GM23338 (cell line): ENCODE measurements at regions not wholly inside any gene's neighbourhood (a gene's known extent, or its start where the extent isn't known, plus 50 kb on each side); places are given as distances from the start of the nearest gene placed in this dataset.

Experiments used
- ATAC-seq: fragments of 200-7000 bp; cut with Tn5 transposase; 3 replicates; pipeline ENCODE4 v1.9.1; 2020
- DNase-seq: peaks from one replicate; pipeline ENCODE4 v3.0.0-alpha.2; 2015; ENCODE audit warnings: low spot score
- H2AFZ ChIP-seq: fragments of 200-600 bp; sonication (generic); 2 replicates; pipeline ENCODE4 v1.8.0; 2016; ENCODE audit warnings: antibody characterized with exemption, mild to moderate bottlenecking, moderate library complexity
- H3F3A ChIP-seq: fragments of 200-600 bp; sonication (generic); replicated peaks from 2 replicates; pipeline ENCODE4 v1.8.0; 2017; ENCODE audit warnings: antibody characterized with exemption, mixed run types, low read depth
- H3K27ac ChIP-seq: fragments of 200-600 bp; sonication (generic); 2 replicates; pipeline ENCODE4 v1.6.1; 2016; ENCODE audit warnings: low read depth
- H3K27me3 ChIP-seq: fragments of 200-600 bp; sonication (generic); 2 replicates; pipeline ENCODE4 v1.8.0; 2016; ENCODE audit warnings: mild to moderate bottlenecking, mixed run types, moderate library complexity; ENCODE audit not compliant: insufficient read depth
- H3K36me3 ChIP-seq: fragments of 200-600 bp; sonication (generic); 2 replicates; pipeline ENCODE4 v1.8.0; 2016; ENCODE audit warnings: mild to moderate bottlenecking; ENCODE audit not compliant: insufficient read depth
- H3K4me1 ChIP-seq: fragments of 200-600 bp; sonication (generic); 2 replicates; pipeline ENCODE4 v1.8.0; 2016; ENCODE audit warnings: mild to moderate bottlenecking, moderate library complexity; ENCODE audit not compliant: insufficient read depth
- H3K4me2 ChIP-seq: fragments of 200-600 bp; sonication (generic); 2 replicates; pipeline ENCODE4 v1.7.1; 2017; ENCODE audit warnings: mixed run types
- H3K4me3 ChIP-seq: fragments of 200-600 bp; sonication (generic); 2 replicates; pipeline ENCODE4 v1.6.1; 2016; ENCODE audit warnings: mixed run types
- H3K79me2 ChIP-seq: fragments of 200-600 bp; sonication (generic); replicated peaks from 2 replicates; pipeline ENCODE4 v1.8.0; 2017; ENCODE audit warnings: mild to moderate bottlenecking; ENCODE audit not compliant: insufficient read depth
- H3K9me2 ChIP-seq: fragments of 200-600 bp; sonication (generic); 2 replicates; pipeline ENCODE4 v1.8.0; 2017; ENCODE audit not compliant: insufficient read depth
- H4K20me1 ChIP-seq: fragments of 200-600 bp; sonication (generic); replicated peaks from 2 replicates; pipeline ENCODE4 v1.8.0; 2017; ENCODE audit warnings: mild to moderate bottlenecking; ENCODE audit not compliant: insufficient read depth
- H3K27ac Mint-ChIP-seq: 2 replicates; pipeline ENCODE4 v1.8.0; 2020; ENCODE audit warnings: inconsistent platforms, mild to moderate bottlenecking, moderate library complexity, mixed read lengths
- H3K27me3 Mint-ChIP-seq: 3 replicates; pipeline ENCODE4 v1.8.0; 2022; ENCODE audit warnings: low read depth, mild to moderate bottlenecking, moderate library complexity, mixed read lengths, inconsistent platforms; ENCODE audit not compliant: insufficient read depth, poor library complexity
- H3K36me3 Mint-ChIP-seq: 3 replicates; pipeline ENCODE4 v1.8.0; 2021; ENCODE audit warnings: low read depth, mild to moderate bottlenecking, inconsistent platforms, moderate library complexity, mixed read lengths
- H3K4me1 Mint-ChIP-seq: 3 replicates; pipeline ENCODE4 v1.8.0; 2020; ENCODE audit warnings: mild to moderate bottlenecking, inconsistent platforms, mixed read lengths
- H3K4me3 Mint-ChIP-seq: 3 replicates; pipeline ENCODE4 v1.8.0; 2021; ENCODE audit warnings: moderate library complexity, mild to moderate bottlenecking, inconsistent platforms, mixed read lengths
- H3K9me3 Mint-ChIP-seq: 3 replicates; pipeline ENCODE4 v1.8.0; 2020; ENCODE audit warnings: moderate library complexity, mild to moderate bottlenecking, inconsistent platforms, mixed read lengths
- CREB1 ChIP-seq: fragments of 250-450 bp; sonication (Bioruptor Pico); IDR thresholded peaks from 2 replicates; pipeline ENCODE4 v1.5.0; 2020; ENCODE audit warnings: low read depth, mild to moderate bottlenecking, moderate library complexity
- CTCF ChIP-seq, 2 experiments: fragments of 200-600 bp in 1 of 2; sonication (generic) in 1 of 2; conservative IDR thresholded peaks; 2 replicates each; pipeline versions ENCODE4 v1.5.1 to v1.6.1; 2016 to 2017; ENCODE audit warnings: antibody characterized with exemption in 2 of 2, low read depth in 2 of 2, mild to moderate bottlenecking in 2 of 2, moderate library complexity in 1 of 2
- ETS1 ChIP-seq: IDR thresholded peaks from 2 replicates; pipeline ENCODE4 v1.6.1; 2016; ENCODE audit warnings: antibody characterized with exemption
- EZH2 ChIP-seq: fragments of 200-600 bp; sonication (generic); IDR thresholded peaks from one replicate; pipeline ENCODE4 v1.8.0; 2017; ENCODE audit warnings: antibody characterized with exemption, mild to moderate bottlenecking, low read depth; ENCODE audit not compliant: unreplicated experiment
- EZH2phosphoT487 ChIP-seq: fragments of 200-600 bp; sonication (generic); IDR thresholded peaks from one replicate; pipeline ENCODE4 v1.8.1; 2018; ENCODE audit warnings: antibody characterized with exemption; ENCODE audit not compliant: unreplicated experiment
- JUNB ChIP-seq: IDR thresholded peaks from one replicate; pipeline ENCODE4 v1.6.1; 2016; ENCODE audit warnings: antibody characterized with exemption; ENCODE audit not compliant: unreplicated experiment
- NANOG ChIP-seq: IDR thresholded peaks from 2 replicates; pipeline ENCODE4 v1.6.1; 2016; ENCODE audit warnings: antibody characterized with exemption, borderline replicate concordance
- POLR2AphosphoS5 ChIP-seq: IDR thresholded peaks from 2 replicates; pipeline ENCODE4 v1.6.1; 2016; ENCODE audit warnings: antibody characterized with exemption, low read depth
- REST ChIP-seq: IDR thresholded peaks from one replicate; pipeline ENCODE4 v1.6.1; 2018; ENCODE audit warnings: antibody characterized with exemption; ENCODE audit not compliant: unreplicated experiment
- STAT1 ChIP-seq: IDR thresholded peaks from one replicate; pipeline ENCODE4 v1.6.1; 2016; ENCODE audit warnings: antibody characterized with exemption; ENCODE audit not compliant: unreplicated experiment
- ZNF114 ChIP-seq: fragments of 250-450 bp; sonication (Bioruptor Pico); IDR thresholded peaks from 2 replicates; pipeline ENCODE4 v1.5.0; 2020; ENCODE audit warnings: mild to moderate bottlenecking, moderate library complexity
- ZNF331 ChIP-seq: fragments of 250-450 bp; sonication (Bioruptor Pico); IDR thresholded peaks from 2 replicates; pipeline ENCODE4 v1.5.0; 2020; ENCODE audit warnings: low read depth, mild to moderate bottlenecking, moderate library complexity
- ZNF462 ChIP-seq: fragments of 250-450 bp; sonication (Bioruptor Pico); IDR thresholded peaks from 2 replicates; pipeline ENCODE4 v1.5.0; 2020; ENCODE audit warnings: mild to moderate bottlenecking, moderate library complexity

- no peaks in the 10 kb centered on the region; the same call in 2 of the 3 replicates for H3K9me3 Mint-ChIP-seq
- no peak overlapping the region for H3K4me3 Mint-ChIP-seq
- TF ChIP-seq CREB1 (CRISPR knock-in tag) (no peak), EZH2phosphoT487 (no peak), NANOG (no peak), POLR2AphosphoS5 (no peak), JUNB (no peak), REST (no peak), CTCF (conservative IDR thresholded peaks at IDR 0.05; ENCODE audit: low read depth in 2 of 2) (no peak), STAT1 (no peak), ZNF462 (CRISPR knock-in tag) (no peak), EZH2 (no peak), ZNF331 (CRISPR knock-in tag) (no peak), ETS1 (no peak), ZNF114 (CRISPR knock-in tag) (no peak)
- H3K4me1 Mint-ChIP-seq: peaks cover 42% of the 10 kb centered on the region
- Histone ChIP-seq H3F3A (0 out of 2 replicates have a peak, but pooled peaks cover 2% of the 10 kb centered on the region), H3K79me2 (no peaks in the 10 kb centered on the region), H3K27ac (no peak overlapping the region), H3K4me2 (0 out of 2 replicates have a peak overlapping the region, but pooled peaks have one; percentile 8), H3K4me3 (no peak overlapping the region), H3K9me2 (no peaks in the 10 kb centered on the region), H3K27me3 (no peaks in the 10 kb centered on the region), H2AFZ (no peak overlapping the region), H4K20me1 (no peaks in the 10 kb centered on the region), H3K36me3 (no peaks in the 10 kb centered on the region), H3K4me1 (peaks cover 20% of the 10 kb centered on the region)
- H3K27ac Mint-ChIP-seq: no peak overlapping the region
- ATAC-seq (no peak), DNase-seq (no peak)
- no peaks in the 10 kb centered on the region for H3K36me3 Mint-ChIP-seq
- H3K27me3 Mint-ChIP-seq: peaks cover 24% of the 10 kb centered on the region
Measured at GRCh38 chr16:86343796-86344585, 166.3 kb upstream of the FOXF1 start.
